HG03521 (cell line): ENCODE measurements at regions not wholly inside any gene's neighbourhood (a gene's known extent, or its start where the extent isn't known, plus 50 kb on each side); places are given as distances from the start of the nearest gene placed in this dataset.

ENCODE experiments used
- ATAC-seq: cut with Tn5 transposase; IDR thresholded peaks from one replicate; pipeline ENCODE4 v1.9.1; 2021; ENCODE audit warnings: mild to moderate bottlenecking, moderate library complexity; ENCODE audit not compliant: unreplicated experiment

- no peak for ATAC-seq
Observed at GRCh38 chr13:81770868-81771505, 1430.1 kb upstream of the SPRY2 start.

- ATAC-seq, result no peak
Observed at GRCh38 chr13:81762449-81762848, 1421.5 kb upstream of the SPRY2 start.

- ATAC-seq, result no peak
Observed at GRCh38 chr13:81760316-81760715, 1419.4 kb upstream of the SPRY2 start.

GRCh38 chr13:81757348-81757970, 1416.5 kb upstream of the SPRY2 start:
- ATAC-seq, result no peak

- no peak for ATAC-seq
Observed at GRCh38 chr13:81745391-81745790, 1404.5 kb upstream of the SPRY2 start.

GRCh38 chr13:81738364-81738763, 1397.4 kb upstream of the SPRY2 start:
- no peak for ATAC-seq

GRCh38 chr13:81726037-81726726, 1385.3 kb upstream of the SPRY2 start:
- no peak for ATAC-seq

GRCh38 chr13:81722456-81722855, 1381.5 kb upstream of the SPRY2 start:
- no peak for ATAC-seq

GRCh38 chr13:81721400-81721799, 1380.5 kb upstream of the SPRY2 start:
- ATAC-seq, result no peak

GRCh38 chr13:81714513-81714912, 1373.6 kb upstream of the SPRY2 start:
- no peak for ATAC-seq

- no peak for ATAC-seq
Observed at GRCh38 chr13:81713201-81713600, 1372.3 kb upstream of the SPRY2 start.

- no peak for ATAC-seq
Observed at GRCh38 chr13:81697826-81698225, 1356.9 kb upstream of the SPRY2 start.

GRCh38 chr13:81686877-81687276, 1346.0 kb upstream of the SPRY2 start:
- ATAC-seq, result no peak

GRCh38 chr13:81683521-81683920, 1342.6 kb upstream of the SPRY2 start:
- no peak for ATAC-seq

- no peak for ATAC-seq
Observed at GRCh38 chr13:81682081-81682630, 1341.2 kb upstream of the SPRY2 start.

GRCh38 chr13:81677857-81678256, 1336.9 kb upstream of the SPRY2 start:
- ATAC-seq, result no peak

GRCh38 chr13:81676008-81676407, 1335.1 kb upstream of the SPRY2 start:
- no peak for ATAC-seq

- no peak for ATAC-seq
Observed at GRCh38 chr13:81671064-81671463, 1330.1 kb upstream of the SPRY2 start.

GRCh38 chr13:81670048-81670447, 1329.1 kb upstream of the SPRY2 start:
- ATAC-seq, result no peak

- ATAC-seq, result no peak
Observed at GRCh38 chr13:81664872-81665271, 1323.9 kb upstream of the SPRY2 start.

GRCh38 chr13:81659984-81660383, 1319.1 kb upstream of the SPRY2 start:
- no peak for ATAC-seq
